ENCODE measurements at regions not wholly inside any gene's neighbourhood (a gene's known extent, or its start where the extent isn't known, plus 50 kb on each side); places are given as distances from the start of the nearest gene placed in this dataset.

DNA sequence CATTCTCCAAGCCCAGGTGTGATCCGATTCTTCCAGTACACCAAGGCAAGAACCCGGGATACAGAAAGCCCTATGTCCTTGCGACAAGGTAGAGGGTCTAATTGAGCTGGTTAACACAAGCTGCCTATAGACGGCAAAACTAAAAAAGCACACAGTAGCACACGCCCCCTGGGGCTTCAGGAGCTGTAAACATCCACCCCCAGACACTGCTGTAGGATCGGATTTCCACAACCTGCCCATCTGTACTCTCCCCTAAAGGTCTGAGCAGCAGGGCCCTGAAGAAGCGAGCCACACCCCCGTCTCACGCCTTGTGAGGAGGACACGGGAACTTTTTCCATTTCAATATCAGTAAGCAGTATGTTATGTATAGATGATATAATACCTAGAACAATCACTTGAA lies 624.7 kb downstream of the BUD13 start:
- 30% methylated on average over 2 of the region's 10 CpGs for WGBS (ENCODE audit: insufficient coverage)
- H3K4me2 ChIP-seq (replicated peaks; ENCODE audit: extremely low read depth, low read length, poor library complexity, severe bottlenecking) = no peak overlapping the region
- DNase-seq = no peak

DNA sequence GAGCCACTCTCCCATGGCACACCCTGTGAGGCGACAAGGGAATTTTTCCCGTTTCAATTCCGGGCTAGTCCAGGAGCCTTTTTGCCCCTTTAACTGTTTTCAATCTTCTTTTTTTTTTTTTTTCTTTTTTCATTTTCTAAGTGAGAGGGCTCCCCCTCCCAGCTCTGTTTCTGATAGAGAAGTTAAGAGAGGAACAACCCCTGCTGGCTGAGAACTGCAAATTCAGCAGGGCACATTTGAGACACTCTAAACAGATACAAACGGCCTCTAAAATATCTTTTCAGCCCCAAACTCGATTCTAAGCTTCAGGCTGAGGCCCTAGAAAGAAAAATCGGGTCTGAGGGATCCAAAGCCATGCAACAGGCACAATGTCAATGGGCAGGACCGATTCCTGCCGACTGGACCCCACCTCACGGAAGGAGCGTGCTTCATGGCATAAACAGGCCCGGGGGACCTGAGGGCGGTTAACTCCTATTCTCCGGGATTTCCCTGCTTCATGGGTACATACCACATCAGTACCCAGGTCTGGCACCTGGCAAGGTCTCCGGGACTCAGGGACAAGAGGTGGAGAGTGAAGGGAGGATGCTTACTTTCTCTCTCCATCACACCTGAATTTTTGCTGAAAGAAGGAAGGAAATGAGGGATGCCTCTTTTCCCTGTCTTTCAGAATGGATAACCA lies 627.5 kb downstream of the BUD13 start:
- Histone ChIP-seq H2AFZ (ENCODE audit: insufficient read depth, low read depth, low read length, poor library complexity, severe bottlenecking) (no peak overlapping the region), H3K4me2 (replicated peaks; ENCODE audit: extremely low read depth, low read length, poor library complexity, severe bottlenecking) (no peak overlapping the region), H3K9me3 (replicated peaks in 1 of 2; ENCODE audit: control insufficient read depth in 1 of 2, insufficient read depth in 1 of 2, low read length in 2 of 2) (peaks cover 0 to 4% of the 10 kb centered on the region in 2 donors), H3K27ac (ENCODE audit: low read depth in 1 of 2, low read length in 2 of 2) (no peak overlapping the region), H3K36me3 (replicated peaks in 1 of 2; ENCODE audit: control insufficient read depth in 1 of 2, insufficient read depth in 2 of 2, low read length in 2 of 2) (no peaks in the 10 kb centered on the region), H3K27me3 (ENCODE audit: control insufficient read depth in 2 of 2, insufficient read depth in 2 of 2, low read length in 2 of 2) (no peaks in the 10 kb centered on the region), H3K4me3 (replicated peaks in 1 of 3; ENCODE audit: low read depth in 2 of 3, low read length in 3 of 3) (no peak overlapping the region), H3K4me1 (ENCODE audit: control insufficient read depth in 1 of 2, insufficient read depth in 2 of 2, low read length in 2 of 2) (no peaks in the 10 kb centered on the region), H3K79me2 (ENCODE audit: insufficient read depth, low read length) (no peaks in the 10 kb centered on the region), H4K20me1 (ENCODE audit: insufficient read depth, low read length) (no peaks in the 10 kb centered on the region), H3K9ac (ENCODE audit: insufficient read depth, low read length, poor library complexity, severe bottlenecking) (no peak overlapping the region)
- peaks cover 0 to 13% (median 3%) of the 10 kb centered on the region in 7 donors for H3K9me3 Mint-ChIP-seq
- TF ChIP-seq, protein P1, sequence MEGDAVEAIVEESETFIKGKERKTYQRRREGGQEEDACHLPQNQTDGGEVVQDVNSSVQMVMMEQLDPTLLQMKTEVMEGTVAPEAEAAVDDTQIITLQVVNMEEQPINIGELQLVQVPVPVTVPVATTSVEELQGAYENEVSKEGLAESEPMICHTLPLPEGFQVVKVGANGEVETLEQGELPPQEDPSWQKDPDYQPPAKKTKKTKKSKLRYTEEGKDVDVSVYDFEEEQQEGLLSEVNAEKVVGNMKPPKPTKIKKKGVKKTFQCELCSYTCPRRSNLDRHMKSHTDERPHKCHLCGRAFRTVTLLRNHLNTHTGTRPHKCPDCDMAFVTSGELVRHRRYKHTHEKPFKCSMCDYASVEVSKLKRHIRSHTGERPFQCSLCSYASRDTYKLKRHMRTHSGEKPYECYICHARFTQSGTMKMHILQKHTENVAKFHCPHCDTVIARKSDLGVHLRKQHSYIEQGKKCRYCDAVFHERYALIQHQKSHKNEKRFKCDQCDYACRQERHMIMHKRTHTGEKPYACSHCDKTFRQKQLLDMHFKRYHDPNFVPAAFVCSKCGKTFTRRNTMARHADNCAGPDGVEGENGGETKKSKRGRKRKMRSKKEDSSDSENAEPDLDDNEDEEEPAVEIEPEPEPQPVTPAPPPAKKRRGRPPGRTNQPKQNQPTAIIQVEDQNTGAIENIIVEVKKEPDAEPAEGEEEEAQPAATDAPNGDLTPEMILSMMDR (IDR thresholded peaks at IDR 0.05) = no peak
- peaks cover 0 to 4% (median 2%) of the 10 kb centered on the region in 3 donors for H3K27me3 Mint-ChIP-seq (ENCODE audit: low read depth in 3 of 3)
- H3K27ac Mint-ChIP-seq = no peak overlapping the region
- 81% methylated on average over 9 of the region's 14 CpGs for WGBS (ENCODE audit: insufficient coverage)
- H3K4me1 Mint-ChIP-seq = no peaks in the 10 kb centered on the region
- H3K4me3 Mint-ChIP-seq = no peak overlapping the region
- no peak for DNase-seq
- intact Hi-C loops (cut with micrococcal nuclease) = no loop called here
- H3K36me3 Mint-ChIP-seq = no peaks in the 10 kb centered on the region

More for the DNA sequence above, 624.7 kb downstream of the BUD13 start:
- Mint-ChIP-seq H3K4me3 (no peak overlapping the region), H3K9me3 (peaks cover 0 to 14% (median 5%) of the 10 kb centered on the region in 7 donors), H3K27me3 (ENCODE audit: low read depth in 3 of 3) (peaks cover 0 to 3% (median 2%) of the 10 kb centered on the region in 3 donors), H3K36me3 (no peaks in the 10 kb centered on the region), H3K27ac (no peak overlapping the region), H3K4me1 (no peaks in the 10 kb centered on the region)
- Histone ChIP-seq H3K9me3 (replicated peaks in 1 of 2; ENCODE audit: control insufficient read depth in 1 of 2, insufficient read depth in 1 of 2, low read length in 2 of 2) (peaks cover 0 to 4% of the 10 kb centered on the region in 2 donors), H3K27ac (ENCODE audit: low read depth in 1 of 2, low read length in 2 of 2) (no peak overlapping the region), H3K36me3 (replicated peaks in 1 of 2; ENCODE audit: control insufficient read depth in 1 of 2, insufficient read depth in 2 of 2, low read length in 2 of 2) (no peaks in the 10 kb centered on the region), H4K20me1 (ENCODE audit: insufficient read depth, low read length) (no peaks in the 10 kb centered on the region), H3K27me3 (ENCODE audit: control insufficient read depth in 2 of 2, insufficient read depth in 2 of 2, low read length in 2 of 2) (no peaks in the 10 kb centered on the region), H2AFZ (ENCODE audit: insufficient read depth, low read depth, low read length, poor library complexity, severe bottlenecking) (no peak overlapping the region), H3K4me1 (ENCODE audit: control insufficient read depth in 1 of 2, insufficient read depth in 2 of 2, low read length in 2 of 2) (no peaks in the 10 kb centered on the region), H3K9ac (ENCODE audit: insufficient read depth, low read length, poor library complexity, severe bottlenecking) (no peak overlapping the region), H3K4me3 (replicated peaks in 1 of 3; ENCODE audit: low read depth in 2 of 3, low read length in 3 of 3) (no peak overlapping the region), H3K79me2 (ENCODE audit: insufficient read depth, low read length) (no peaks in the 10 kb centered on the region)
- TF ChIP-seq, protein P1 (IDR thresholded peaks at IDR 0.05) = no peak
- intact Hi-C loops (cut with micrococcal nuclease) = no loop called here

Measured in CD14-positive monocyte (primary cell).